PC-9 (cell line): ENCODE measurements at regions not wholly inside any gene's neighbourhood (a gene's known extent, or its start where the extent isn't known, plus 50 kb on each side); places are given as distances from the start of the nearest gene placed in this dataset.
"Not testable (repeated sequence)": the region's sequence is repeated elsewhere in the genome, so short reads cannot be mapped to it uniquely, and the experiment has no call there.

Experiments
- BruUV-seq: library from RNA; stranded (reverse); fragments of 400-500 nt; replicated peaks from 2 replicates; lab custom pipeline; 2021; lab: Mats Ljungman, UMichigan
- CTCF ChIA-PET: fragments of 300-600 bp; sonication (Branson Sonifier 250); formaldehyde crosslinking; loops from one replicate; lab custom pipeline; 2022; ENCODE audit warnings: antibody characterized with exemption; lab: Charles Lee
- POLR2A ChIA-PET: fragments of 300-600 bp; sonication (Branson Sonifier 250); formaldehyde crosslinking; loops from one replicate; lab custom pipeline; 2022; ENCODE audit warnings: antibody characterized with exemption; ENCODE audit not compliant: unreplicated experiment; lab: Charles Lee
- DNase-seq, 2 experiments: peaks; one replicate each; pipeline versions ENCODE4 v3.0.0 to v3.0.0-alpha.2; 2015 to 2022; ENCODE audit warnings: mixed read lengths in 1 of 2
- H2AFZ ChIP-seq: fragments of 200-600 bp; sonication (generic); 2 replicates; pipeline ENCODE4 v1.8.1; 2017; ENCODE audit warnings: antibody characterized with exemption
- H3F3A ChIP-seq: fragments of 200-600 bp; sonication (generic); 2 replicates; pipeline ENCODE4 v1.8.1; 2017; ENCODE audit warnings: antibody characterized with exemption, mild to moderate bottlenecking, low read depth; ENCODE audit not compliant: insufficient read depth
- H3K27ac ChIP-seq: fragments of 200-600 bp; sonication (generic); 2 replicates; pipeline ENCODE4 v1.6.1; 2016; ENCODE audit warnings: mixed run types
- H3K27me3 ChIP-seq: fragments of 200-600 bp; sonication (generic); 2 replicates; pipeline ENCODE4 v1.6.1; 2016; ENCODE audit warnings: low read depth, mixed run types; ENCODE audit not compliant: insufficient read depth
- H3K36me3 ChIP-seq: fragments of 200-600 bp; sonication (generic); 2 replicates; pipeline ENCODE4 v1.6.1; 2016; ENCODE audit warnings: low read depth, mixed run types
- H3K4me1 ChIP-seq: fragments of 200-600 bp; sonication (generic); replicated peaks from 2 replicates; pipeline ENCODE4 v1.6.1; 2016; ENCODE audit warnings: mixed run types; ENCODE audit not compliant: insufficient read depth
- H3K4me2 ChIP-seq: fragments of 200-600 bp; sonication (generic); 2 replicates; pipeline ENCODE4 v1.6.1; 2017; ENCODE audit warnings: mixed run types
- H3K4me3 ChIP-seq: fragments of 200-600 bp; sonication (generic); 2 replicates; pipeline ENCODE4 v1.6.1; 2016; ENCODE audit warnings: mixed run types
- H3K79me2 ChIP-seq: fragments of 200-600 bp; sonication (generic); 2 replicates; pipeline ENCODE4 v1.6.1; 2017; ENCODE audit warnings: low read depth, mixed run types
- H3K9me2 ChIP-seq: fragments of 200-600 bp; sonication (generic); 2 replicates; pipeline ENCODE4 v1.8.1; 2017; ENCODE audit warnings: mild to moderate bottlenecking; ENCODE audit not compliant: insufficient read depth
- H3K9me3 ChIP-seq: fragments of 200-600 bp; sonication (generic); 2 replicates; pipeline ENCODE4 v1.8.1; 2016; ENCODE audit warnings: low read depth; ENCODE audit not compliant: insufficient read depth
- H4K20me1 ChIP-seq: fragments of 200-600 bp; sonication (generic); 2 replicates; pipeline ENCODE4 v1.8.1; 2017; ENCODE audit not compliant: insufficient read depth
- CTCF ChIP-seq: fragments of 200-600 bp; sonication (generic); conservative IDR thresholded peaks from 2 replicates; pipeline ENCODE4 v1.6.1; 2017; ENCODE audit warnings: mixed run types, antibody characterized with exemption, mild to moderate bottlenecking, moderate library complexity
- EZH2 ChIP-seq: fragments of 200-600 bp; sonication (generic); IDR thresholded peaks from 2 replicates; pipeline ENCODE4 v1.8.0; 2017; ENCODE audit warnings: antibody characterized with exemption, low read depth
- intact Hi-C: fragments of 100-400 bp; cut with micrococcal nuclease; formaldehyde crosslinking; loops from one replicate; pipeline ENCODE4 v1.10.0; 2022; ENCODE audit not compliant: unreplicated experiment

- Histone ChIP-seq H3K36me3 (no peaks in the 10 kb centered on the region), H2AFZ (no peak overlapping the region), H4K20me1 (no peaks in the 10 kb centered on the region), H3K27me3 (no peaks in the 10 kb centered on the region), H3K9me2 (no peaks in the 10 kb centered on the region), H3K4me2 (no peak overlapping the region), H3K79me2 (no peaks in the 10 kb centered on the region), H3K27ac (no peak overlapping the region), H3K4me3 (no peak overlapping the region), H3F3A (no peaks in the 10 kb centered on the region), H3K4me1 (no peaks in the 10 kb centered on the region), H3K9me3 (no peaks in the 10 kb centered on the region)
- DNase-seq = no peak
- ChIA-PET POLR2A (no interaction called here), CTCF (no interaction called here)
- intact Hi-C loops = no loop called here
- TF ChIP-seq EZH2 = no peak
- no peak for TF ChIP-seq CTCF
- BruUV-seq = no TSS peak
Observed at GRCh38 chr4:54596201-54596600, 61.6 kb upstream of the KIT start.

GRCh38 chr4:54597678-54598077, 60.1 kb upstream of the KIT start:
- H3K4me2 ChIP-seq, H3K27ac ChIP-seq, POLR2A ChIA-PET, H3K9me3 ChIP-seq, H3F3A ChIP-seq, H3K9me2 ChIP-seq, H3K79me2 ChIP-seq, H4K20me1 ChIP-seq, H3K4me3 ChIP-seq, intact Hi-C loops, H3K4me1 ChIP-seq, H2AFZ ChIP-seq, H3K36me3 ChIP-seq, CTCF ChIA-PET, DNase-seq, BruUV-seq, H3K27me3 ChIP-seq: not testable (repeated sequence)

GRCh38 chr4:54602175-54602574, 55.6 kb upstream of the KIT start:
- POLR2A ChIA-PET = not testable (repeated sequence)

GRCh38 chr4:54607067-54607466, 50.7 kb upstream of the KIT start:
- ChIA-PET CTCF (no interaction called here), POLR2A (no interaction called here)
- no peaks in the 10 kb centered on the region for H3K27me3 ChIP-seq
- H3F3A ChIP-seq = no peaks in the 10 kb centered on the region
- no peak for TF ChIP-seq CTCF
- TF ChIP-seq EZH2 = no peak
- no peak overlapping the region for H3K27ac ChIP-seq
- H3K4me2 ChIP-seq = no peak overlapping the region
- H4K20me1 ChIP-seq = no peaks in the 10 kb centered on the region
- H3K4me1 ChIP-seq = no peaks in the 10 kb centered on the region
- intact Hi-C loops = loop anchor here (1.0 kb wide), 1 partner anchor 19 kb away; no protein-coding TSS in a partner anchor
- no peak for DNase-seq
- no TSS peak for BruUV-seq
- H3K4me3 ChIP-seq = no peak overlapping the region
- no peaks in the 10 kb centered on the region for H3K79me2 ChIP-seq
- H3K9me2 ChIP-seq = no peaks in the 10 kb centered on the region
- no peaks in the 10 kb centered on the region for H3K36me3 ChIP-seq
- no peaks in the 10 kb centered on the region for H3K9me3 ChIP-seq
- H2AFZ ChIP-seq = no peak overlapping the region

More at GRCh38 chr4:54602175-54602574, 55.6 kb upstream of the KIT start:
- H3K4me1 ChIP-seq, H3K27ac ChIP-seq, H4K20me1 ChIP-seq, DNase-seq, H3K9me3 ChIP-seq, intact Hi-C loops, CTCF ChIA-PET, H3K4me2 ChIP-seq, H3K79me2 ChIP-seq, H3K4me3 ChIP-seq, H3K9me2 ChIP-seq, H3F3A ChIP-seq, H3K27me3 ChIP-seq, BruUV-seq, H2AFZ ChIP-seq, H3K36me3 ChIP-seq: not testable (repeated sequence)
